ENCODE measurements at regions not wholly inside any gene's neighbourhood (a gene's known extent, or its start where the extent isn't known, plus 50 kb on each side); places are given as distances from the start of the nearest gene placed in this dataset.

DNA sequence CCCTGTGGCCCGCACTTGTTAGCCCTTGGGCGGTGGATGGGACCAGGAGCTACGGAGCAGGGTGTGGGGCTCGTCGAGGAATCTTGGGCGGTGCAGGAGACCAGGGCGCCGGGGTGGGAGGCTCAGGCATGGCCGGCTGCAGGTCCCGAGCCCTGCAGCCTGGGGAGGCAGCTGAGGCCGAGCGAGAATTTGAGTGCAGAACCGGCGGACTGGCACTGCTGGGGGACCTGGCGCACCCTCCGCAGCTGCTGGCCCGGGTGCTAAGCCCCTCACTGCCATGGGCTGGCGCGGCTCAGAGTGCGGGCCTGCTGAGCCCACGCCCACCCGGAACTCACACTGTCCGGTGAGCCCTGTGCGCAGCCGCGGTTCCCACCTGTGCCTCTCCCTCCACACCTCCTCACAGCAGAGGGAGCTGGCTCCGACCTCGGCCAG lies 73.6 kb upstream of the TLL1 start:
- H3K9ac ChIP-seq (ENCODE audit: extremely low read depth, insufficient read length, low read length) = no peak overlapping the region
- H2AFZ ChIP-seq (ENCODE audit: low read length) = no peak overlapping the region
- H3K23me2 ChIP-seq (ENCODE audit: insufficient read length, low read depth, low read length, poor library complexity, severe bottlenecking) = no peaks in the 10 kb centered on the region
- no peak overlapping the region for H3K27ac ChIP-seq (ENCODE audit: insufficient read length, low read depth, low read length)
- no peaks in the 10 kb centered on the region for H4K20me1 ChIP-seq (ENCODE audit: control insufficient read depth, insufficient read depth, insufficient read length)
- Mint-ChIP-seq H3K4me3 (no peak overlapping the region), H3K9me3 (no peaks in the 10 kb centered on the region; a peak in 1 of 5 replicates), H3K27ac (no peak overlapping the region), H3K27me3 (ENCODE audit: low read depth) (no peaks in the 10 kb centered on the region), H3K36me3 (ENCODE audit: insufficient read depth in 1 of 3, low read depth in 3 of 3) (peaks cover 0 to 6% (median 0%) of the 10 kb centered on the region in 3 experiments; a peak in 1 of 7 replicates), H3K4me1 (0 out of 4 replicates have a peak, but pooled peaks cover 0 to 2% of the 10 kb centered on the region in 2 experiments)
- no peak for DNase-seq
- H3K56ac ChIP-seq (ENCODE audit: insufficient read length, low read depth, low read length) = no peak overlapping the region
- H3K79me2 ChIP-seq (ENCODE audit: insufficient read depth, low read length) = no peaks in the 10 kb centered on the region
- H2BK15ac ChIP-seq (ENCODE audit: low read depth, low read length) = no peak overlapping the region
- no peak overlapping the region for H2AK5ac ChIP-seq (ENCODE audit: insufficient read length, low read length)
- no peak overlapping the region for H2BK20ac ChIP-seq (ENCODE audit: low read depth, low read length, poor library complexity, severe bottlenecking)
- TF ChIP-seq, protein P1, sequence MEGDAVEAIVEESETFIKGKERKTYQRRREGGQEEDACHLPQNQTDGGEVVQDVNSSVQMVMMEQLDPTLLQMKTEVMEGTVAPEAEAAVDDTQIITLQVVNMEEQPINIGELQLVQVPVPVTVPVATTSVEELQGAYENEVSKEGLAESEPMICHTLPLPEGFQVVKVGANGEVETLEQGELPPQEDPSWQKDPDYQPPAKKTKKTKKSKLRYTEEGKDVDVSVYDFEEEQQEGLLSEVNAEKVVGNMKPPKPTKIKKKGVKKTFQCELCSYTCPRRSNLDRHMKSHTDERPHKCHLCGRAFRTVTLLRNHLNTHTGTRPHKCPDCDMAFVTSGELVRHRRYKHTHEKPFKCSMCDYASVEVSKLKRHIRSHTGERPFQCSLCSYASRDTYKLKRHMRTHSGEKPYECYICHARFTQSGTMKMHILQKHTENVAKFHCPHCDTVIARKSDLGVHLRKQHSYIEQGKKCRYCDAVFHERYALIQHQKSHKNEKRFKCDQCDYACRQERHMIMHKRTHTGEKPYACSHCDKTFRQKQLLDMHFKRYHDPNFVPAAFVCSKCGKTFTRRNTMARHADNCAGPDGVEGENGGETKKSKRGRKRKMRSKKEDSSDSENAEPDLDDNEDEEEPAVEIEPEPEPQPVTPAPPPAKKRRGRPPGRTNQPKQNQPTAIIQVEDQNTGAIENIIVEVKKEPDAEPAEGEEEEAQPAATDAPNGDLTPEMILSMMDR (conservative IDR thresholded peaks at IDR 0.05) = no peak
- H4K5ac ChIP-seq (ENCODE audit: insufficient read length, low read depth, low read length) = no peak overlapping the region
- H4K8ac ChIP-seq (replicated peaks; ENCODE audit: insufficient read length, low read depth, low read length) = no peak overlapping the region
- H3K4me1 ChIP-seq (ENCODE audit: insufficient read depth, low read length) = no peaks in the 10 kb centered on the region
- H3K4ac ChIP-seq (ENCODE audit: low read depth, low read length) = no peak overlapping the region
- no peak overlapping the region for H4K91ac ChIP-seq (ENCODE audit: insufficient read length, low read depth, low read length)
- no peak overlapping the region for H3K4me2 ChIP-seq (ENCODE audit: insufficient read depth, insufficient read length, low read length)
- H3K14ac ChIP-seq (ENCODE audit: insufficient read depth, low read length) = no peak overlapping the region
- H2BK5ac ChIP-seq (ENCODE audit: insufficient read length, low read length) = no peak overlapping the region
- no peak overlapping the region for H3T11ph ChIP-seq (ENCODE audit: low read length)
- H2BK120ac ChIP-seq (ENCODE audit: low read depth, low read length, poor library complexity, severe bottlenecking) = no peak overlapping the region
- H2BK12ac ChIP-seq (ENCODE audit: insufficient read length, low read depth, low read length) = no peak overlapping the region
- no peaks in the 10 kb centered on the region for H3K9me3 ChIP-seq (ENCODE audit: control insufficient read depth, low read depth, low read length)
- no peak overlapping the region for H3K23ac ChIP-seq (ENCODE audit: insufficient read length, low read depth, low read length)
- WGBS (ENCODE audit: extremely low coverage, insufficient read length, low lambda C conversion rate) = no CpG with 5 or more reads among the region's 28 CpGs
- H3K18ac ChIP-seq (ENCODE audit: insufficient read length, low read depth, low read length) = no peak overlapping the region
- H3K79me1 ChIP-seq (ENCODE audit: insufficient read depth, low read depth, low read length, poor library complexity, severe bottlenecking) = no peaks in the 10 kb centered on the region
- no peaks in the 10 kb centered on the region for H3K27me3 ChIP-seq (ENCODE audit: insufficient read depth, low read length)

Data from H9 (cell line).